Lower leg skin (tissue), 3 donors: ENCODE measurements at regions not wholly inside any gene's neighbourhood (a gene's known extent, or its start where the extent isn't known, plus 50 kb on each side); places are given as distances from the start of the nearest gene placed in this dataset.

ENCODE experiments used
- CTCF ChIP-seq, 3 donors: fragments of 450-650 bp; IDR thresholded peaks; one replicate each; pipeline ENCODE4 v1.5.1; 2016; ENCODE audit warnings: antibody characterized with exemption in 3 of 3, mild to moderate bottlenecking in 3 of 3, moderate library complexity in 2 of 3
- POLR2A ChIP-seq, 2 donors: fragments of 450-650 bp; IDR thresholded peaks; one replicate each; pipeline ENCODE4 v1.6.1; 2016 to 2017; ENCODE audit warnings: antibody characterized with exemption in 2 of 2, mild to moderate bottlenecking in 1 of 2, moderate library complexity in 1 of 2

- no peak for TF ChIP-seq POLR2A (IDR thresholded peaks at IDR 0.05)
- TF ChIP-seq CTCF (IDR thresholded peaks at IDR 0.05), result no peak
These were observed 174.3 kb downstream of the SYK start for GRCh38 chr9:90975781-90976538.
